ENCODE measurements at regions not wholly inside any gene's neighbourhood (a gene's known extent, or its start where the extent isn't known, plus 50 kb on each side); places are given as distances from the start of the nearest gene placed in this dataset.

DNA sequence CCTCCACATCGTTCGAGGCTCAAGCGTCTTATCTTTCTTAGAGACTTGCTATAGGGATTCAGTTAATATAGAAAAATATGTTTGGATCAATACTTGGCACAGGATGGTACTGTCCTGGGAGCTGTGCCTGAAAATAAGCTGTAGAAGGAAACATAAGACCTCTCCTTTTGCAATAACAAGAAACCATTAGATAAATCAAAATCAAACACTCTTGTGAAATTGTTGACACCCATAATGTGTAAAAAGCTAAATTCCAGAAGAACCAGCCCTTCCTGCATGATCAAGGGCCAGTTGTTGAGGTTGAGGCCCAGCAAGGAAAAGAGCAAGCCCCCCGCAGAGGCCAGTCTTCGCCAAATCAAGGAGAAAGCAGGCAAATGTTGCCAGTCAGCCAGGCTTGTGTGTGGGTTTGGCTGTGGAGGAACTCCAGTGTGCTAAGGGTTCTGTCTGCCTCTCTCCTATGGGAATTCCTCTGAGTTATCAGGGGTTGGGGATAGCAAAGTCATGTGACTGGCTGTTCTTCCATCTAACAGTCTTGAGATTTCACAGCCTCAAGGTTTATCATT, 185.7 kb downstream of the ACKR3 start (continued):
- no peak for TF ChIP-seq REST (IDR thresholded peaks at IDR 0.05; ENCODE audit: borderline replicate concordance)
- TF ChIP-seq REST (CRISPR knock-in tag; IDR thresholded peaks at IDR 0.05; ENCODE audit: low read depth) = no peak
- TF ChIP-seq RBM22 (IDR thresholded peaks at IDR 0.05; ENCODE audit: low read depth, low read length, poor library complexity, severe bottlenecking) = no peak
- TF ChIP-seq FOXO4 (CRISPR knock-in tag; IDR thresholded peaks at IDR 0.05) = no peak

Measured in K562 (cell line).